Smooth muscle cell (in vitro differentiated cells): ENCODE measurements at regions not wholly inside any gene's neighbourhood (a gene's known extent, or its start where the extent isn't known, plus 50 kb on each side); places are given as distances from the start of the nearest gene placed in this dataset.
"Not testable (repeated sequence)": the region's sequence is repeated elsewhere in the genome, so short reads cannot be mapped to it uniquely, and the experiment has no call there.

ENCODE experiments used
- DNase-seq: peaks from one replicate; lab custom pipeline; 2025; ENCODE audit not compliant: unreplicated experiment; lab: John Stamatoyannopoulos, UW
- H2AFZ ChIP-seq: fragments of 200-600 bp; sonication (generic); 2 replicates; pipeline ENCODE4 v1.6.0; 2016; ENCODE audit warnings: antibody characterized with exemption, low read depth, mild to moderate bottlenecking
- H3F3A ChIP-seq: fragments of 200-600 bp; sonication (generic); 2 replicates; pipeline ENCODE4 v1.6.0; 2017; ENCODE audit warnings: antibody characterized with exemption, low read depth
- H3K27ac ChIP-seq: fragments of 200-600 bp; sonication (generic); 2 replicates; pipeline ENCODE4 v1.5.1; 2016; ENCODE audit warnings: low read depth, mild to moderate bottlenecking
- H3K27me3 ChIP-seq: fragments of 200-600 bp; sonication (generic); 2 replicates; pipeline ENCODE4 v1.6.1; 2016; ENCODE audit warnings: low read depth, mild to moderate bottlenecking
- H3K36me3 ChIP-seq: fragments of 200-600 bp; sonication (generic); 2 replicates; pipeline ENCODE4 v1.5.1; 2016; ENCODE audit warnings: low read depth
- H3K4me1 ChIP-seq: fragments of 200-600 bp; sonication (generic); 2 replicates; pipeline ENCODE4 v1.5.1; 2016; ENCODE audit warnings: low read depth
- H3K4me2 ChIP-seq: fragments of 200-600 bp; sonication (generic); 2 replicates; pipeline ENCODE4 v1.6.0; 2016; ENCODE audit warnings: mild to moderate bottlenecking
- H3K4me3 ChIP-seq: fragments of 200-600 bp; sonication (generic); 2 replicates; pipeline ENCODE4 v1.5.1; 2016; ENCODE audit warnings: mild to moderate bottlenecking
- H3K79me2 ChIP-seq: fragments of 200-600 bp; sonication (generic); 2 replicates; pipeline ENCODE4 v1.6.0; 2016; ENCODE audit warnings: low read depth, mild to moderate bottlenecking
- H3K9ac ChIP-seq: fragments of 200-600 bp; sonication (generic); 2 replicates; pipeline ENCODE4 v1.6.0; 2016; ENCODE audit warnings: low read depth
- H3K9me3 ChIP-seq: fragments of 200-600 bp; sonication (generic); replicated peaks from 2 replicates; pipeline ENCODE4 v1.5.1; 2016; ENCODE audit warnings: low read depth
- H4K20me1 ChIP-seq: fragments of 200-600 bp; sonication (generic); 2 replicates; pipeline ENCODE4 v1.6.0; 2016; ENCODE audit warnings: low read depth
- WGBS: methylation state at CpG from one replicate; pipeline ENCODE4 v1.1.7; 2016; ENCODE audit warnings: low lambda C conversion rate; 5-methylcytosine and 5-hydroxymethylcytosine counted together
- TF ChIP-seq, protein P1 (sequence below): fragments of 200-600 bp; sonication (generic); IDR thresholded peaks from 2 replicates; pipeline ENCODE4 v1.5.1; 2017; ENCODE audit warnings: borderline replicate concordance, mild to moderate bottlenecking, antibody characterized with exemption; ENCODE audit not compliant: insufficient read depth, poor library complexity, severe bottlenecking

GRCh38 chr16:17744921-17745572, 274.3 kb upstream of the XYLT1 start:
- Histone ChIP-seq H3K36me3 (no peaks in the 10 kb centered on the region), H3K27ac (no peak overlapping the region), H3K9me3 (no peaks in the 10 kb centered on the region), H2AFZ (no peak overlapping the region), H3K9ac (no peak overlapping the region), H3K4me3 (no peak overlapping the region), H3K27me3 (peaks cover 14% of the 10 kb centered on the region), H3F3A (no peaks in the 10 kb centered on the region), H3K4me1 (peaks cover 24% of the 10 kb centered on the region), H3K79me2 (no peaks in the 10 kb centered on the region), H3K4me2 (no peak overlapping the region), H4K20me1 (no peaks in the 10 kb centered on the region)
- TF ChIP-seq, protein P1, sequence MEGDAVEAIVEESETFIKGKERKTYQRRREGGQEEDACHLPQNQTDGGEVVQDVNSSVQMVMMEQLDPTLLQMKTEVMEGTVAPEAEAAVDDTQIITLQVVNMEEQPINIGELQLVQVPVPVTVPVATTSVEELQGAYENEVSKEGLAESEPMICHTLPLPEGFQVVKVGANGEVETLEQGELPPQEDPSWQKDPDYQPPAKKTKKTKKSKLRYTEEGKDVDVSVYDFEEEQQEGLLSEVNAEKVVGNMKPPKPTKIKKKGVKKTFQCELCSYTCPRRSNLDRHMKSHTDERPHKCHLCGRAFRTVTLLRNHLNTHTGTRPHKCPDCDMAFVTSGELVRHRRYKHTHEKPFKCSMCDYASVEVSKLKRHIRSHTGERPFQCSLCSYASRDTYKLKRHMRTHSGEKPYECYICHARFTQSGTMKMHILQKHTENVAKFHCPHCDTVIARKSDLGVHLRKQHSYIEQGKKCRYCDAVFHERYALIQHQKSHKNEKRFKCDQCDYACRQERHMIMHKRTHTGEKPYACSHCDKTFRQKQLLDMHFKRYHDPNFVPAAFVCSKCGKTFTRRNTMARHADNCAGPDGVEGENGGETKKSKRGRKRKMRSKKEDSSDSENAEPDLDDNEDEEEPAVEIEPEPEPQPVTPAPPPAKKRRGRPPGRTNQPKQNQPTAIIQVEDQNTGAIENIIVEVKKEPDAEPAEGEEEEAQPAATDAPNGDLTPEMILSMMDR: no peak
- WGBS: 49% methylated on average over 14 of the region's 15 CpGs
- DNase-seq: no peak

DNA sequence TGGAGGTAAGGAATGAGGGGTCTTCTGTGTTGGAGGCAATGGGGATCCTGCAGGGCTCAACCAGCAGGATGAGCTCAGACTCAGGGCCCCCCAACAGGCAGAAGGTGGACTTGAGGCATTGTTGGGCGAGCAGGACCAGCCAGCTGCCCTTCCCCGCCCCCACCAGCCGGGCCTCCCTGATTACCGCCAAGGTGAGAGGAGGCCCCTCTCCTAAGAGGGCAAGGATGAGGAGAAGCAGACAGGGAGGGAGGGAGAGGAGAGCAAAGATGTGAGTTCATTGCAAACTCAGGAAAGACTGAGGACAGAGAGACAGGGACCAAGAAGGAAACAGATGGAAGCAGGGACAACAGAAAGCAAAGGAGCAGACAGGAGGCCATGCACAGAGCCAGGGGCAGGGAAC, 272.8 kb upstream of the XYLT1 start:
- Histone ChIP-seq H3K27me3 (peaks cover 14% of the 10 kb centered on the region), H2AFZ (no peak overlapping the region), H3K9ac (no peak overlapping the region), H4K20me1 (no peaks in the 10 kb centered on the region), H3K4me1 (peaks cover 23% of the 10 kb centered on the region), H3K27ac (no peak overlapping the region), H3F3A (no peaks in the 10 kb centered on the region), H3K4me3 (no peak overlapping the region), H3K9me3 (no peaks in the 10 kb centered on the region), H3K79me2 (no peaks in the 10 kb centered on the region), H3K4me2 (no peak overlapping the region), H3K36me3 (no peaks in the 10 kb centered on the region)
- DNase-seq: no peak
- WGBS: 73% methylated on average over 4 of the region's 4 CpGs
- TF ChIP-seq, protein P1: no peak

DNA sequence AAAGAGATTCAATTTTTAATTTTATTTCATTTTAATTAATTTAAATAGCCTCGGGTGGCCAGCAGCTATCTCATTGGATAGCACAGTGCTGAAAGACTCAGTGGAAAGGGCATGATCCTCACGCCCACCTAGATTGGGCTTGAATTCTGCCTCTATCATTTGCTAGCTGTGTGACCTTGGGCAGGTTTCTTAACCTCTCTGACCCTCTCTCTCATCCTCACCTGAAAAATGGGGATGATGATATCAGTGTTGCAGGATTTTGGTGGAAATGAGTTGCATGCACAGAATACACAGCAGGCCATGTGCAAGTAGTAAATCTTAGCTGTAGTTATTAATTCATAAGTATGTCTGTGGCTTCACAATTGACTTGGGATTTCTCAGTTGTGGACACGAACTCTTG, 272.4 kb upstream of the XYLT1 start:
- no peaks in the 10 kb centered on the region for H4K20me1 ChIP-seq
- 75% methylated on average over 3 of the region's 3 CpGs for WGBS

GRCh38 chr16:17735099-17735498, 264.3 kb upstream of the XYLT1 start:
- DNase-seq: not testable (repeated sequence)

More for the DNA sequence above, 272.4 kb upstream of the XYLT1 start:
- Histone ChIP-seq H3K79me2 (no peaks in the 10 kb centered on the region), H3K9me3 (no peaks in the 10 kb centered on the region), H3K36me3 (no peaks in the 10 kb centered on the region), H3K9ac (no peak overlapping the region), H3K4me2 (no peak overlapping the region), H3K4me3 (no peak overlapping the region), H3K27ac (no peak overlapping the region), H3F3A (no peaks in the 10 kb centered on the region), H2AFZ (no peak overlapping the region), H3K27me3 (peaks cover 14% of the 10 kb centered on the region), H3K4me1 (peaks cover 19% of the 10 kb centered on the region)
- no peak for DNase-seq
- TF ChIP-seq, protein P1: no peak

More at GRCh38 chr16:17735099-17735498, 264.3 kb upstream of the XYLT1 start:
- not testable (repeated sequence) for H4K20me1 ChIP-seq, H3K4me2 ChIP-seq, H3K9ac ChIP-seq, H3K9me3 ChIP-seq, H3K27me3 ChIP-seq, H3K36me3 ChIP-seq, H3K27ac ChIP-seq, H3K79me2 ChIP-seq, H2AFZ ChIP-seq, H3K4me3 ChIP-seq, H3F3A ChIP-seq, H3K4me1 ChIP-seq
- 89% methylated on average over 3 of the region's 3 CpGs for WGBS
